Liver (tissue), 3 donors: ENCODE measurements at regions not wholly inside any gene's neighbourhood (a gene's known extent, or its start where the extent isn't known, plus 50 kb on each side); places are given as distances from the start of the nearest gene placed in this dataset.

Experiments
- ATF3 ChIP-seq: IDR thresholded peaks from 2 replicates; pipeline ENCODE4 v1.6.1; 2016; ENCODE audit warnings: antibody characterized with exemption
- FOXA1 ChIP-seq: IDR thresholded peaks from 2 replicates; pipeline ENCODE4 v1.6.1; 2016; ENCODE audit warnings: antibody characterized with exemption
- GABPA ChIP-seq, 2 donors: IDR thresholded peaks in 1 of 2; conservative IDR thresholded peaks in 1 of 2; 2 replicates each; pipeline ENCODE4 v1.6.1; 2016; ENCODE audit warnings: antibody characterized with exemption in 2 of 2, mild to moderate bottlenecking in 1 of 2, moderate library complexity in 1 of 2
- JUND ChIP-seq, 2 donors: IDR thresholded peaks; 2 replicates each; pipeline ENCODE4 v1.6.1; 2016; ENCODE audit warnings: antibody characterized with exemption in 2 of 2
- NR2F2 ChIP-seq: IDR thresholded peaks from 2 replicates; pipeline ENCODE4 v1.6.1; 2016; ENCODE audit warnings: antibody characterized with exemption
- RAD21 ChIP-seq, 2 donors: IDR thresholded peaks; 2 replicates each; pipeline ENCODE4 v1.6.1; 2016; ENCODE audit warnings: antibody characterized with exemption in 2 of 2, mild to moderate bottlenecking in 2 of 2
- RXRA ChIP-seq, 2 donors: IDR thresholded peaks; 2 replicates each; pipeline ENCODE4 v1.6.1; 2017 to 2018; ENCODE audit warnings: antibody characterized with exemption in 2 of 2, mild to moderate bottlenecking in 1 of 2
- SP1 ChIP-seq: IDR thresholded peaks from 2 replicates; pipeline ENCODE4 v1.6.1; 2018; ENCODE audit warnings: antibody characterized with exemption, mild to moderate bottlenecking
- TAF1 ChIP-seq: conservative IDR thresholded peaks from 2 replicates; pipeline ENCODE4 v1.6.1; 2016; ENCODE audit warnings: antibody characterized with exemption, mild to moderate bottlenecking
- YY1 ChIP-seq: IDR thresholded peaks from 2 replicates; pipeline ENCODE4 v1.6.1; 2016; ENCODE audit warnings: antibody characterized with exemption, mild to moderate bottlenecking
- ZBTB33 ChIP-seq: IDR thresholded peaks from 2 replicates; pipeline ENCODE4 v1.6.1; 2016; ENCODE audit warnings: antibody characterized with exemption
- TF ChIP-seq, protein P1 (sequence below): fragments of 150-350 bp; IDR thresholded peaks from 2 replicates; pipeline ENCODE4 v1.5.1; 2017; ENCODE audit warnings: improper control_type of control experiment, low read depth, low read length; ENCODE audit not compliant: missing input control
- TF ChIP-seq, protein P2 (sequence below): IDR thresholded peaks from 2 replicates; pipeline ENCODE4 v1.6.1; 2016; ENCODE audit warnings: antibody characterized with exemption
- TF ChIP-seq, protein P3 (sequence below): IDR thresholded peaks from 2 replicates; pipeline ENCODE4 v1.6.1; 2016; ENCODE audit warnings: antibody characterized with exemption, mild to moderate bottlenecking
- donor health status: healthy.
- donor health status: healthy.

GRCh38 chr3:95586754-95587153 is 1227.6 kb upstream of the EPHA6 start:
- TF ChIP-seq, protein P1, sequence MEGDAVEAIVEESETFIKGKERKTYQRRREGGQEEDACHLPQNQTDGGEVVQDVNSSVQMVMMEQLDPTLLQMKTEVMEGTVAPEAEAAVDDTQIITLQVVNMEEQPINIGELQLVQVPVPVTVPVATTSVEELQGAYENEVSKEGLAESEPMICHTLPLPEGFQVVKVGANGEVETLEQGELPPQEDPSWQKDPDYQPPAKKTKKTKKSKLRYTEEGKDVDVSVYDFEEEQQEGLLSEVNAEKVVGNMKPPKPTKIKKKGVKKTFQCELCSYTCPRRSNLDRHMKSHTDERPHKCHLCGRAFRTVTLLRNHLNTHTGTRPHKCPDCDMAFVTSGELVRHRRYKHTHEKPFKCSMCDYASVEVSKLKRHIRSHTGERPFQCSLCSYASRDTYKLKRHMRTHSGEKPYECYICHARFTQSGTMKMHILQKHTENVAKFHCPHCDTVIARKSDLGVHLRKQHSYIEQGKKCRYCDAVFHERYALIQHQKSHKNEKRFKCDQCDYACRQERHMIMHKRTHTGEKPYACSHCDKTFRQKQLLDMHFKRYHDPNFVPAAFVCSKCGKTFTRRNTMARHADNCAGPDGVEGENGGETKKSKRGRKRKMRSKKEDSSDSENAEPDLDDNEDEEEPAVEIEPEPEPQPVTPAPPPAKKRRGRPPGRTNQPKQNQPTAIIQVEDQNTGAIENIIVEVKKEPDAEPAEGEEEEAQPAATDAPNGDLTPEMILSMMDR = no peak
- TF ChIP-seq TAF1 (no peak), RAD21 (IDR thresholded peaks at IDR 0.05) (no peak), JUND (IDR thresholded peaks at IDR 0.05) (no peak), ATF3 (no peak), SP1 (no peak), GABPA (IDR thresholded peaks at IDR 0.05 in 1 of 2, conservative IDR thresholded peaks at IDR 0.05 in 1 of 2) (no peak), FOXA1 (no peak), RXRA (IDR thresholded peaks at IDR 0.05) (no peak), YY1 (no peak), NR2F2 (no peak), ZBTB33 (no peak)
- TF ChIP-seq, protein P2, sequence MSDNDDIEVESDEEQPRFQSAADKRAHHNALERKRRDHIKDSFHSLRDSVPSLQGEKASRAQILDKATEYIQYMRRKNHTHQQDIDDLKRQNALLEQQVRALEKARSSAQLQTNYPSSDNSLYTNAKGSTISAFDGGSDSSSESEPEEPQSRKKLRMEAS = no peak
- TF ChIP-seq, protein P3, sequence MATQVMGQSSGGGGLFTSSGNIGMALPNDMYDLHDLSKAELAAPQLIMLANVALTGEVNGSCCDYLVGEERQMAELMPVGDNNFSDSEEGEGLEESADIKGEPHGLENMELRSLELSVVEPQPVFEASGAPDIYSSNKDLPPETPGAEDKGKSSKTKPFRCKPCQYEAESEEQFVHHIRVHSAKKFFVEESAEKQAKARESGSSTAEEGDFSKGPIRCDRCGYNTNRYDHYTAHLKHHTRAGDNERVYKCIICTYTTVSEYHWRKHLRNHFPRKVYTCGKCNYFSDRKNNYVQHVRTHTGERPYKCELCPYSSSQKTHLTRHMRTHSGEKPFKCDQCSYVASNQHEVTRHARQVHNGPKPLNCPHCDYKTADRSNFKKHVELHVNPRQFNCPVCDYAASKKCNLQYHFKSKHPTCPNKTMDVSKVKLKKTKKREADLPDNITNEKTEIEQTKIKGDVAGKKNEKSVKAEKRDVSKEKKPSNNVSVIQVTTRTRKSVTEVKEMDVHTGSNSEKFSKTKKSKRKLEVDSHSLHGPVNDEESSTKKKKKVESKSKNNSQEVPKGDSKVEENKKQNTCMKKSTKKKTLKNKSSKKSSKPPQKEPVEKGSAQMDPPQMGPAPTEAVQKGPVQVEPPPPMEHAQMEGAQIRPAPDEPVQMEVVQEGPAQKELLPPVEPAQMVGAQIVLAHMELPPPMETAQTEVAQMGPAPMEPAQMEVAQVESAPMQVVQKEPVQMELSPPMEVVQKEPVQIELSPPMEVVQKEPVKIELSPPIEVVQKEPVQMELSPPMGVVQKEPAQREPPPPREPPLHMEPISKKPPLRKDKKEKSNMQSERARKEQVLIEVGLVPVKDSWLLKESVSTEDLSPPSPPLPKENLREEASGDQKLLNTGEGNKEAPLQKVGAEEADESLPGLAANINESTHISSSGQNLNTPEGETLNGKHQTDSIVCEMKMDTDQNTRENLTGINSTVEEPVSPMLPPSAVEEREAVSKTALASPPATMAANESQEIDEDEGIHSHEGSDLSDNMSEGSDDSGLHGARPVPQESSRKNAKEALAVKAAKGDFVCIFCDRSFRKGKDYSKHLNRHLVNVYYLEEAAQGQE = no peak
